ENCODE measurements at regions not wholly inside any gene's neighbourhood (a gene's known extent, or its start where the extent isn't known, plus 50 kb on each side); places are given as distances from the start of the nearest gene placed in this dataset.

GRCh38 chr11:45368697-45369096 is 82.6 kb upstream of the SYT13 start:
- WGBS (ENCODE audit: insufficient coverage), result 94% methylated on average over 3 of the region's 5 CpGs
- DNase-seq, result no peak
- H3K27ac Mint-ChIP-seq, result no peak overlapping the region

GRCh38 chr11:45366619-45367190 is 80.6 kb upstream of the SYT13 start:
- no peak overlapping the region for H3K4me3 ChIP-seq (replicated peaks in 1 of 3; ENCODE audit: low read depth in 2 of 3, low read length in 3 of 3)
- no peak overlapping the region for H3K4me2 ChIP-seq (replicated peaks; ENCODE audit: extremely low read depth, low read length, poor library complexity, severe bottlenecking)
- 54% methylated on average over 2 of the region's 7 CpGs for WGBS (ENCODE audit: insufficient coverage)
- no peak overlapping the region for H3K9ac ChIP-seq (ENCODE audit: insufficient read depth, low read length, poor library complexity, severe bottlenecking)
- no peaks in the 10 kb centered on the region for H3K4me1 ChIP-seq (ENCODE audit: control insufficient read depth in 1 of 2, insufficient read depth in 2 of 2, low read length in 2 of 2)
- Mint-ChIP-seq H3K4me3 (no peak overlapping the region), H3K27me3 (ENCODE audit: low read depth in 3 of 3) (peaks cover 31 to 34% (median 33%) of the 10 kb centered on the region in 3 donors), H3K27ac (no peak overlapping the region), H3K9me3 (no peaks in the 10 kb centered on the region), H3K4me1 (peaks cover 6% of the 10 kb centered on the region), H3K36me3 (no peaks in the 10 kb centered on the region)
- no peaks in the 10 kb centered on the region for H3K79me2 ChIP-seq (ENCODE audit: insufficient read depth, low read length)
- no peaks in the 10 kb centered on the region for H3K36me3 ChIP-seq (replicated peaks in 1 of 2; ENCODE audit: control insufficient read depth in 1 of 2, insufficient read depth in 2 of 2, low read length in 2 of 2)
- H3K27me3 ChIP-seq (ENCODE audit: control insufficient read depth in 2 of 2, insufficient read depth in 2 of 2, low read length in 2 of 2), result peaks cover 12 to 16% of the 10 kb centered on the region in 2 donors
- no peak for TF ChIP-seq CTCF (IDR thresholded peaks at IDR 0.05)
- H3K9me3 ChIP-seq (replicated peaks in 1 of 2; ENCODE audit: control insufficient read depth in 1 of 2, insufficient read depth in 1 of 2, low read length in 2 of 2), result no peaks in the 10 kb centered on the region
- H4K20me1 ChIP-seq (ENCODE audit: insufficient read depth, low read length), result no peaks in the 10 kb centered on the region
- intact Hi-C loops (cut with micrococcal nuclease), result no loop called here
- DNase-seq, result no peak
- H2AFZ ChIP-seq (ENCODE audit: insufficient read depth, low read depth, low read length, poor library complexity, severe bottlenecking), result no peak overlapping the region
- no peak overlapping the region for H3K27ac ChIP-seq (ENCODE audit: low read depth in 1 of 2, low read length in 2 of 2)

More at GRCh38 chr11:45368697-45369096, 82.6 kb upstream of the SYT13 start:
- Histone ChIP-seq H3K9me3 (replicated peaks in 1 of 2; ENCODE audit: control insufficient read depth in 1 of 2, insufficient read depth in 1 of 2, low read length in 2 of 2) (no peaks in the 10 kb centered on the region), H3K4me3 (replicated peaks in 1 of 3; ENCODE audit: low read depth in 2 of 3, low read length in 3 of 3) (no peak overlapping the region), H3K27me3 (ENCODE audit: control insufficient read depth in 2 of 2, insufficient read depth in 2 of 2, low read length in 2 of 2) (peaks cover 4 to 29% of the 10 kb centered on the region in 2 donors), H3K4me2 (replicated peaks; ENCODE audit: extremely low read depth, low read length, poor library complexity, severe bottlenecking) (no peak overlapping the region), H3K9ac (ENCODE audit: insufficient read depth, low read length, poor library complexity, severe bottlenecking) (no peak overlapping the region), H3K4me1 (ENCODE audit: control insufficient read depth in 1 of 2, insufficient read depth in 2 of 2, low read length in 2 of 2) (no peaks in the 10 kb centered on the region), H4K20me1 (ENCODE audit: insufficient read depth, low read length) (no peaks in the 10 kb centered on the region), H3K36me3 (replicated peaks in 1 of 2; ENCODE audit: control insufficient read depth in 1 of 2, insufficient read depth in 2 of 2, low read length in 2 of 2) (no peaks in the 10 kb centered on the region), H3K27ac (ENCODE audit: low read depth in 1 of 2, low read length in 2 of 2) (no peak overlapping the region), H2AFZ (ENCODE audit: insufficient read depth, low read depth, low read length, poor library complexity, severe bottlenecking) (no peak overlapping the region), H3K79me2 (ENCODE audit: insufficient read depth, low read length) (no peaks in the 10 kb centered on the region)
- intact Hi-C loops (cut with micrococcal nuclease), result no loop called here
- Mint-ChIP-seq H3K36me3 (no peaks in the 10 kb centered on the region), H3K27me3 (ENCODE audit: low read depth in 3 of 3) (peaks cover 37 to 45% (median 41%) of the 10 kb centered on the region in 3 donors), H3K4me1 (peaks cover 6% of the 10 kb centered on the region), H3K4me3 (no peak overlapping the region), H3K9me3 (no peaks in the 10 kb centered on the region)
- TF ChIP-seq CTCF (IDR thresholded peaks at IDR 0.05), result no peak
